Thyroid gland (tissue), 4 donors: ENCODE measurements at regions not wholly inside any gene's neighbourhood (a gene's known extent, or its start where the extent isn't known, plus 50 kb on each side); places are given as distances from the start of the nearest gene placed in this dataset.

ENCODE experiments used
- CTCF ChIP-seq, 6 experiments: fragments of 200-600 bp in 3 of 6; fragments of 450-650 bp in 3 of 6; sonication (generic) in 3 of 6; IDR thresholded peaks; one replicate each; pipeline ENCODE4 v1.5.1; 2016 to 2019; ENCODE audit warnings: antibody characterized with exemption in 6 of 6, mild to moderate bottlenecking in 2 of 6, inconsistent platforms in 1 of 6, moderate library complexity in 1 of 6
- POLR2A ChIP-seq, 2 donors: fragments of 450-650 bp; IDR thresholded peaks; one replicate each; pipeline ENCODE4 v1.6.1; 2017; ENCODE audit warnings: antibody characterized with exemption in 2 of 2, mild to moderate bottlenecking in 2 of 2, moderate library complexity in 1 of 2

- no peak for TF ChIP-seq CTCF (IDR thresholded peaks at IDR 0.05)
- TF ChIP-seq POLR2A (IDR thresholded peaks at IDR 0.05), result no peak
Measured at GRCh38 chr17:77736199-77736585, 222.3 kb upstream of the TNRC6C start.
